Hepatocyte (in vitro differentiated cells): ENCODE measurements at regions not wholly inside any gene's neighbourhood (a gene's known extent, or its start where the extent isn't known, plus 50 kb on each side); places are given as distances from the start of the nearest gene placed in this dataset.

Experiments
- EZH2 ChIP-seq: fragments of 200-600 bp; sonication (generic); IDR thresholded peaks from 2 replicates; pipeline ENCODE4 v1.6.1; 2016; ENCODE audit warnings: antibody characterized with exemption, mild to moderate bottlenecking, borderline replicate concordance
- TF ChIP-seq, protein P1 (sequence below): fragments of 200-600 bp; sonication (generic); IDR thresholded peaks from 2 replicates; pipeline ENCODE4 v1.5.1; 2016; ENCODE audit warnings: antibody characterized with exemption, mild to moderate bottlenecking; ENCODE audit not compliant: poor library complexity

GRCh38 chr22:47267513-47268282, 505.2 kb downstream of the TBC1D22A start:
- TF ChIP-seq, protein P1, sequence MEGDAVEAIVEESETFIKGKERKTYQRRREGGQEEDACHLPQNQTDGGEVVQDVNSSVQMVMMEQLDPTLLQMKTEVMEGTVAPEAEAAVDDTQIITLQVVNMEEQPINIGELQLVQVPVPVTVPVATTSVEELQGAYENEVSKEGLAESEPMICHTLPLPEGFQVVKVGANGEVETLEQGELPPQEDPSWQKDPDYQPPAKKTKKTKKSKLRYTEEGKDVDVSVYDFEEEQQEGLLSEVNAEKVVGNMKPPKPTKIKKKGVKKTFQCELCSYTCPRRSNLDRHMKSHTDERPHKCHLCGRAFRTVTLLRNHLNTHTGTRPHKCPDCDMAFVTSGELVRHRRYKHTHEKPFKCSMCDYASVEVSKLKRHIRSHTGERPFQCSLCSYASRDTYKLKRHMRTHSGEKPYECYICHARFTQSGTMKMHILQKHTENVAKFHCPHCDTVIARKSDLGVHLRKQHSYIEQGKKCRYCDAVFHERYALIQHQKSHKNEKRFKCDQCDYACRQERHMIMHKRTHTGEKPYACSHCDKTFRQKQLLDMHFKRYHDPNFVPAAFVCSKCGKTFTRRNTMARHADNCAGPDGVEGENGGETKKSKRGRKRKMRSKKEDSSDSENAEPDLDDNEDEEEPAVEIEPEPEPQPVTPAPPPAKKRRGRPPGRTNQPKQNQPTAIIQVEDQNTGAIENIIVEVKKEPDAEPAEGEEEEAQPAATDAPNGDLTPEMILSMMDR: no peak
- no peak for TF ChIP-seq EZH2
